ENCODE measurements at regions not wholly inside any gene's neighbourhood (a gene's known extent, or its start where the extent isn't known, plus 50 kb on each side); places are given as distances from the start of the nearest gene placed in this dataset.
"Not testable (repeated sequence)": the region's sequence is repeated elsewhere in the genome, so short reads cannot be mapped to it uniquely, and the experiment has no call there.

DNA sequence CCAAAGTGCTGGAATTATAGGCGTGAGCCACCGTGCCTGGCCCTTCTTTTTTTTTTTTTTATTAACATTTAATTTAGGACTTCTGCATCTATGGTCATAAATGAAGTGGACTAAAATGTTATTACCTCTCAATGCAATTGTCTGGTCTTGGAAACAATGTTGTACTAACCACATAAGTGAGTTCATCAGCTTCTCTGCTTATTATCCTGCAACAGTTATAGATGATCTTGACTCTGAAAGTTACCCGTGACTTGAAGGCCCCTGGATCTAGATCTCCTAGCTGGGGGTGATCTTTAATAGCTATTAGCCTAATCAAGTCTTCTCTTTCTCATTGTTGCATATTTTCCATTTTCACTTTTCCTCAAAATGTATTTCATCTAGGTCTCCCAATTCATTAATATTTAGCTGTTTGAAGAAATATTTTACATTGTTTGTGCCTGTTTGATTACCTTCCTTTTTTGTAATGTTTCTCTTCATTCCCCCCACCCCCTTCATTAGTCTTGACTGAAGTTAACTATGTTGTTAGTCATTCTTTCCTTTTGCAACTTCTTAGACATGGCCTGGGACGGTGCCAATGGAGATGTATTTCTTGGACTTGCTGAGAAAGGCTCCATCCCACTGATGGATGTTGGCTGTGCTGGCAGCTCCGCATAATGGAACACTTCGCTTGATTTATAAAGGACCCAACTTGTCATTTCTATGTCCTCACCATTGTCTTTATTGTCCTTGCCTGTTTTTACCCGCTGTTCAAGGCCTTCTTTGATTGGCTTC is 141.6 kb upstream of the RIOK3 start:
- DNase-seq (ENCODE audit: low spot score), result peak; percentile 91
- intact Hi-C loops (cut with DNase I), result loop anchor here in 1 of 2 donors (5.0 kb wide), 1 partner anchor 66 kb away; no protein-coding TSS in a partner anchor

DNA sequence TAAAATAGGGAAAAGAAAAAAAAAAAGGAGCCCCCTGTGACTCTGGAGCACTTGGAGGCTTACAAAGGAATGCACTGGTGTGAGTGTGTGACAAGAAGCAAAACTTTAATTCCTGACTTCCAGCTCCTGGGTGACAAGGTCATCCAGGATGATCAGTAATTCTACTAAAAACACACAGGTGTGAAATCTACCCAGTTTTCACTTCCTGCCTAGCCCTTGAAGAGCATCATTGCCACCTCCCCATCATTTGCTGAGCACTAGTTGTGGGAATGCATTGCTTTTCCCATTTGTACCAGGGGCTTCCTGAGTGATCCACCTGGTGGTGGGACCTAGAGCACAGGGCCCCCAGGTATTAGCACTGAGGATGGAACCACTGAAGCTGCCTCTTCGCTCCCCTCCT is 139.7 kb upstream of the RIOK3 start:
- intact Hi-C loops (cut with DNase I), result loop anchor here in 1 of 2 donors (5.0 kb wide), 1 partner anchor 64 kb away; no protein-coding TSS in a partner anchor
- no peak for DNase-seq (ENCODE audit: low spot score)

DNA sequence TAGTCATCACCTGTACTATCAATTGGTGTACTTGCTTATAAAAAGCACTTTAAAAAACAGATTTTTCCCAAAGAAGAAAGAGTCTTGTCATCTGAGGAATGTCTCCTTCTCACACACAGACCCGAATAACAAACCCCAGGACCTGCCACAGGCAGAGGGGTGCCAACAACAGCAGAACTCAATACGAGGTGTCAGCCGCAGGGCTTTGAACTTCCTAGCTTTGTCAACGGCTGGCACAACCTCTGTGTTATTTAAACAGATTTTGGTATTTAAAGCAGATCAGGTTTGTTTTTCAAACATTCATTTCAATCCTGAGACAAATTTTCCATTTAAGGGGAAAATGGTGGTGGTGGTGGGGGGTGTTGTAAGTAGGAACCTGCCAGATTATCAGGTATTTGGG is 138.4 kb upstream of the RIOK3 start:
- intact Hi-C loops (cut with DNase I), result loop anchor here in 1 of 2 donors (5.0 kb wide), 1 partner anchor 63 kb away; no protein-coding TSS in a partner anchor
- no peak for DNase-seq (ENCODE audit: low spot score)

DNA sequence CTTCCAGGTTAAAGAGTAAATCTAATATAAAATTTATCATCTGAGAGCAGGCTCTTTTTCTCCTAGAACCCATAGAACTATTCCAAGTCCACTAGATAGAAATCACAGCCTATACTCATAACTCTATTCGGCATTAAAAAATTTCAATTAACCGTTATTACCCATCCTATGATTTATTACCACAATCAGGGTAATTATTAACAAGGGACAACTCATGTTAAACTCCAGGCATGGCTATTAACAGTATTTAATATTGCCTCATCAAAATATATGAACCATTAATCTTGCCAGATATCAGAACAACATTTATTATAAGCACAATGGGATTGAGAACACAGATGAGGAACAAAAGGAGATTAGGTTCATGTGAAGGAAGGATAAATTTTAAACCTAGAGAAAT is 136.8 kb upstream of the RIOK3 start:
- no peak for DNase-seq (ENCODE audit: low spot score)
- intact Hi-C loops (cut with DNase I), result no loop called here

DNA sequence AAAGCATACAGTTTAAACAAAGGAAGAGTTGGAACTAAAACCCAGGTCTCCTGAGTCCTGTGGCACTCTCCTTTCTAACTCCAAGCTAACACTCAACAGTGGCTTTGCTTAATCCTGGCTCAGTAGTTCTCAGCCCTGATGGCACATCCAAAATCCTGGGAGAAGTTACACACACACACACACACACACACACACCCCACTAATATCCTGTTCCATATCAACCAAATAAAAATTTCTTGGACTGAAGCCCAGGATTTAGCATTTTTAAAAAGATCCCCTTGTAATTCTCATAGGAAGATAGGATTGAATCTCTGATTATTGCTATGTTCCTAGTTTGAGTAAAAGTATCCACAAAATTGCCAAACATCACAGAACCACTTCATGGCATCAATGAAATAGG is 136.1 kb upstream of the RIOK3 start:
- intact Hi-C loops (cut with DNase I), result no loop called here
- DNase-seq (ENCODE audit: low spot score), result no peak

DNA sequence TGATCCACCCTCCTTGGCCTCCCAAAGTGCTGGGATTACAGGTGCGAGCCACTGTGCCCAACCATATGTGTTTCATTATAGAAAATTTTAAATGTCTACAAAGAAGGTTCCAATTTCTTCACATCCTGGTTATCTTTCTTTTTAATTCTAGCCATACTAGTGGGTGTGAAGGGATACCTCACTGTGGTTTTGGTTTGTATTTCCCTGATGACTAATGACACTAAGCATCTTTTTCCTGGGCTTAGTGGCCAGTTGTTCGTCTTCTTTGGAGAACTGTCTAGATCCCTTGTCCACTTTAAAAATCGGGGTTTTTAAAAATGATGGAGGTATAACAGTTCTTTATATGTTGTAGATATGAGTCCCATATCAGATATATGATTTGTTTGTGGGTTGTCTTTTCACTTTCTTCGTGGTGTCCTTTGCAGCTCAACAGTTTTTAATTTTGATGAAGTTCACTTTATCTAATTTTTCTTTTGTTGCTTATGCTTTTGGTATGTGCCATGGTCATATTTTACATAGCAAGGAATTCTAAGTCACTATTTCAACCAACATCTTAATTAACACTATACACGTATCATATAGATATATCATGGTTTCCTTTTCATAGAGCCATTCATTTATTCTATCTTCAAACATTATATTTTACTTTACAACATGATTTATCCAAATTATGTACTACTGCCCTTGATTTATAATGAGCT is 135.0 kb upstream of the RIOK3 start:
- intact Hi-C loops (cut with DNase I), result no loop called here
- no peak for DNase-seq (ENCODE audit: low spot score)

DNA sequence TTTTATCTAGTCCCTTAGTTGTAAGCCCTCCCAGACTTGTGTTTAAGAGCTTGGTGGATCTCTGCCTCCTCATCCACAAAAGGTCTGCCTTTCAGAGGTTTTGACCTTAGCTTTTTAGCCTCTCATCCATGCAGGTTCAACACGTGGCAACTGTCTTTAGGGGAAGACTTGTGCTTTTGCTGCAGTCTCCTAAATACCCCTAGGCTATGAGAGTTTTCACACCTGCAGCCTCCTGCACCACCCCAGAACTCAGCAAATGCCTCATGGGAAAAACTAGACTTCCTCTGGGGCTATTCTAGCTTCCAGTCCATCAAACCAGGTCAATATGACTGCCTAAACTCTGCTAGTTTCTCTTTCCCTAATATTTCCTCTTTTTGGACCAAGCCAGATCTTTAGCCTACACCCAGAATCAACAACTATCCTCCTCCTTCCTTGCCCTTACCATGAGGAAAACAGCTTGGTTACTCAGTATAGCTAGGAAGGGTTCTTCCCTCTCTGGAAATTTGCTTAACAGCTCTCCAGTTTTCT is 132.3 kb upstream of the RIOK3 start:
- no peak for DNase-seq (ENCODE audit: low spot score)

DNA sequence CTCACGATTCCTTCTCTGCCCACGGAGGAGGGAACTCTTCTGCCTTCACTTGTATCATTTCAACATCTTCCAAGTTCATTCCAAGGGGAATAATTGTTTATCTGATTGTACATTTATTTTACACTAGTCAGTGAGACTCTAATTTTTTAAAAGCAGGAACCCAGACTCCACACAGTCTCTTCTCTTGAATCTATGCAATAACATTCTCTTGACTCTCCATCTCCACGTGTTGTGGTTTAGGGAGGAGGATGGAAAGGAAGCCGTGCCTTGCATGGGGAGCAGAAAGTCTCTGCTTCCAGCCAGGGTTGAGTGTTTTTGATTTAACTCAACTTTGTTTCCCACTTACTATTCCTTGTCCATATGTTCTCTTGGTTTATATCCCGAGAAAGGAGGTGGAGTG is 131.1 kb upstream of the RIOK3 start:
- DNase-seq (ENCODE audit: low spot score), result no peak
- intact Hi-C loops (cut with DNase I), result loop anchor here in 1 of 2 donors (2.0 to 10.0 kb wide), 2 partner anchors 25 to 1223 kb away; no protein-coding TSS in a partner anchor

More for the DNA sequence above, 132.3 kb upstream of the RIOK3 start:
- intact Hi-C loops (cut with DNase I), result loop anchor here in 1 of 2 donors (10.0 kb wide), 1 partner anchor 1224 kb away; no protein-coding TSS in a partner anchor

DNA sequence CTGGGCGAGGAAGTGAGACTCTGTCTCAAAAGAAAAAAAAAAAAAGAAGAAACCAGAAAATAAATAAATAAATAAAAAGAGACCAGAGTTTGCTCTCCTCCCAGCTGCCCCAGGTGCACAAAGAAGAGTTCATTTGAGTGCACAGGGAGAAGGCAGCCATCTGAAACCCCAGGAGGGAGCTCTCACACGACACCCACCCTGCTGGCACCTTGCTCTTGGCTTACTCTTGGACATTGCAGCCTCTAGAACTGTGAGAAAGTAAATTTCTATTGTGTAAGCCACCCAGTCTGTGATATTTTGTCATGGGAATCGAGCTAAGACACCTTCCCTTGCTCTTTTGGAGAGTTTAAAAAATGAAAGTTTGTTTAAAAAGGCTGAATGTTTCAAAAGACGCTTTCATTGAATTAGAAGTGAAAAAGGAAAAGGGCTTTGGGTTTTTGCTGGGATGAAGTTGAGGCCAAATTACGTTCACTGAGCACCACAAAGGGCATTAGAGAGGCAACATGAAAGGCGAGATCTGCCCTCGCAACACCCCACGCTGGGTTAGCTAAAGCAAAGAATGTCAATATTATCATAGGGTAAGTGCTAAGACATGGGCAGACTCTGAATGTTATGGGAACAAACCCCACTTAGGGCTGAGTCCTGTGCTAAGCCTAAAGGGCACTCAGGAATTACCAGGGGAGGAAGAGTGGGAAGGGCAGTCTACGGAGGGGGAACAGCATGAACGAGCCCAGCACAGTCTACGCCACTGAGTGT is 128.9 kb upstream of the RIOK3 start:
- DNase-seq (ENCODE audit: low spot score), result no peak

DNA sequence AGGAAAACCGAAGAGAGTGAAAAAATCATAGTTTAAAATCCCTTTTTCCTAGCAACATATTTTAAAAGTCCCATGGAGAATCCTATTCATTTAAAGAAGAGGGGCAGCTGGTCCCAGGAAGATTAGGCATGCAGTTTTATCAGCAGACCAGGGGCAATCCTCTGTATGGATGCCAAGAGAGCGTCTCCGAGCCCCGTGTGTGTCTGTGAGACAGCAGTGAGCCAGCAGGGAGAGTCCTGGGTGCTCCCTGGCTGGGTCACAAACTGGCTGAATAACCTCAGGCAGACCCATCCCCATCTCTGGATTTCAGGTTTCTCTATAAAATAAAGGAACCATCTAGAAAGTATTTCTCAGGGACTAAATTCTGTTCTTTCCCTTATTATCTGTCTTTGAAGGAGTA is 128.2 kb upstream of the RIOK3 start:
- no peak for DNase-seq (ENCODE audit: low spot score)

More for the DNA sequence above, 128.9 kb upstream of the RIOK3 start:
- intact Hi-C loops (cut with DNase I), result loop anchor here in 1 of 2 donors (10.0 kb wide), 1 partner anchor 1221 kb away; no protein-coding TSS in a partner anchor

DNA sequence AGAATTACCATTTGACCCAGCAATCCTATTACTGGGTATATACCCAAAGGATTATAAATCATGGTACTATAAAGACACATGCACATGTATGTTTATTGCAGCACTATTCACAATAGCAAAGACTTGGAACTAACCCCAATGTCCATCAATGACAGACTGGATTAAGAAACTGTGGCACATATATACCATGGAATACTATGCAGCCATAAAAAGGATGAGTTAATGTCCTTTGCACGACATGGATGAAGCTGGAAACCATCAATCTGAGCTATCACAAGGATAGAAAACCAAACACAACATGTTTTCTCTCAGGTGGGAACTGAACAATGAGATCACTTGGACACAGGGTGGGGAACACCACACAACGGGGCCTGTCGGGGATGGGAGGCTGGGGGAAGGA is 123.4 kb upstream of the RIOK3 start:
- DNase-seq (ENCODE audit: low spot score), result not testable (repeated sequence)
- intact Hi-C loops (cut with DNase I), result loop anchor here in 1 of 2 donors (10.0 kb wide), 1 partner anchor 1215 kb away; no protein-coding TSS in a partner anchor

More for the DNA sequence above, 128.2 kb upstream of the RIOK3 start:
- intact Hi-C loops (cut with DNase I), result loop anchor here in 1 of 2 donors (10.0 kb wide), 1 partner anchor 1220 kb away; no protein-coding TSS in a partner anchor

DNA sequence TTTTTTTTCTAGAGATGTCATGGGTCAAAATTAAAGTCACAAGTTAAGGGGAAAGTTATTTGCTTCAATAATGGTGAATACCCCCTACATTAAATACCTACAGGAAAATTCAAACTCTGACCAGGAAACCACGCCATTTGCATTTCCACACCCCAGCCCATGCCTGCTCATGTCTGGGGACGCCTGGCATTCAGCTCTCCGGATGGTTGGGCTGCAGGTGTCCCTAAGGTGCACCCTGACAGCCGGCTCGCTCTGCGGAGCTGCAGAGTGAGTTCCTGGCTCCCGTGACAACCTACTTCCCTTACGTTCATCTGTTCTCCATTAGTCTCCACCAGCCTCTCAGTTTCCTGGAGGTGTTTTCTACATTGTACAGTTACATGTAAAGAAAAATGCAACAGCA is 122.7 kb upstream of the RIOK3 start:
- intact Hi-C loops (cut with DNase I), result no loop called here

DNA sequence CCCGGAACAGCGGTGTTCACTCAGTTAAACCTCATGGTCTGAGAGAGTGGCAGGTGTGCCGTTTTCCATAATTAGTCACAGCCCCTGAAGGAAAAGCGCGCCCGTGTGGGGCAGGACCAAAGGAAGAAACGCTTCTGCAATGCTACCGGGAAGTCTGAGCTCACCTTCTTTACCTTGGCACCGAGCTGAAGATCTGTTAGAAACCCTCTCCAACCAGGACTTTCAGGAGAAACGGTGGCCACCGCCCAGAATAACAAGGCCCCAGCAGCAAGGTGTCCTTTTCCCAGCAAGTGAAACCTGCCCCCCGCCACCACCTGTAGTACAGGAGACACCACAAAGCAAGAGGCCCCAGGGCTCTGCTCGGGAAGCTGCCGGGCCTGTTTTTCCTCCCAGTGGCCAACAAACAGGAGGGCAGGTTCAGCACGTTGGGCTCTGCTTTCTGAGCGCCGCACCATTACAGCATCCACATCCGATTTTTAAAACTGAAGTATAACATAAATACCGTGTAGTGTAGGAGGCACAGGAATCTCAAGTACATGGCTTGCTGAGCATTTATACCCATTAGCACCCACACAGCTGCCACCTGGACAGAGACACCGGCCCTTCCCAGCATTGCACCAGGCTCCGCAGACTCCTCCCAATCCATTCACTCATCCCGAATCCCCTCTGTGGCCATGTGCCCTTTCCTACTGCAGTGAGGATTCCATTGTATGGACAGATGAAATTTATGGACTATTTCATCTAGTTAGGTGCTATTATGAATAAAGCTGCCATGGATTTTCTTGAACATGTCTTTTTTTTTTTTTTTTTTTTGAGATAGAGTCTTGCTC is 121.8 kb upstream of the RIOK3 start:
- intact Hi-C loops (cut with DNase I), result no loop called here
- DNase-seq (ENCODE audit: low spot score), result no peak

More for the DNA sequence above, 122.7 kb upstream of the RIOK3 start:
- DNase-seq (ENCODE audit: low spot score), result no peak

DNA sequence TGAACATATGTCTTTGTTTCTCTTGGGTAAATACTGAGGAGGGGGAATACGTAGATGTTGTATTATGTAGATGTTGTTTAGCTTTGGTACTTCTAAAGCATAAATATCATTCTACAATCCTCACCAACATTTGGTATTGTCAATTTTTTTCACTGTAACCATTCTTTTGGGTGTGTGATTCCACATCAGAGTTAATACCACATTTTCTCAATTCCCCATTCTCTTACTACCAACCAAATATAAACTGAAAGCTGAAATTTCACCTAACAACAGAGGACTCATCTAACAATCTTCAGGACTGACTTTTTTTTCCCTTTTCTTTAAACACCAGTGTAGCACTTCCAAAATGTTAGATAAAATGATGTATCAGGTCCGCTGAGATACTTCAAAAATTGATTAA is 120.7 kb upstream of the RIOK3 start:
- no peak for DNase-seq (ENCODE audit: low spot score)
- intact Hi-C loops (cut with DNase I), result no loop called here

DNA sequence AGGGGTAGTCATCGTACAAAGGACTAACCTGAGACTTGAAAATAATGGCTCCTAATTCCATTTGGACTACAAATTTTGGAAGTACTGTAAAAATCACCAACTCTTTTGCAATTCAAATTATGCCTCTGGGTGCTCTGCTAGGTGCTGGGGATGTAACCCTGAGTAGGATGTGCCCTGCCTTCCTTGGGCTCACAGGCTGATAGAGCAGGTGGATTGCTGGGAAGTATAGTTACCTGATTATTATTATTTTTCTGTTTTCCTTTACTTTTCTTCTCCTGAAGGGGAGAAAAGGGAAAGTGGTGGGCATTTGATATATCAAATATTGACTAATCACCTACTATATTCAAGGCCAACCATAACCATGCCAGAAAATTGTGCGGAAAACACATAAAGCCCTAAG is 119.3 kb upstream of the RIOK3 start:
- no peak for DNase-seq (ENCODE audit: low spot score)
- intact Hi-C loops (cut with DNase I), result no loop called here

DNA sequence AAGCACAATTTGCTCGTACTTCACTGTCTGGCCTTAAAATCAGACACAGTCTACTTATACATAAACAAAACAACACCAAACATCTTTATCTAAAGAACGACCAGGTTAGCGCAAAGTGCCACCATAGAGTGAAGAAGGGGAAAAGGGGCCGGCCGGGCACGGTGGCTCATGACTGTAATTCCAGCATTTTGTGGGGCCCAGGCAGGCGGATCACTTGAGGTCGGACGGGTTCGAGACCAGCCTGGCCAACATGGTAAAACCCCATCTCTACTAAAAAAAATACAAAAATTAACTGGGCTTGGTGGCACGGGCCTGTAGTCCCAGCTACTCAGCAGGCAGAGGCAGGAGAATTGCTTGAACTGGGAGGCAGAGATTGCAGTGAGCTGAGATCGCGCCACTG is 118.5 kb upstream of the RIOK3 start:
- DNase-seq (ENCODE audit: low spot score), result no peak
- intact Hi-C loops (cut with DNase I), result no loop called here

DNA sequence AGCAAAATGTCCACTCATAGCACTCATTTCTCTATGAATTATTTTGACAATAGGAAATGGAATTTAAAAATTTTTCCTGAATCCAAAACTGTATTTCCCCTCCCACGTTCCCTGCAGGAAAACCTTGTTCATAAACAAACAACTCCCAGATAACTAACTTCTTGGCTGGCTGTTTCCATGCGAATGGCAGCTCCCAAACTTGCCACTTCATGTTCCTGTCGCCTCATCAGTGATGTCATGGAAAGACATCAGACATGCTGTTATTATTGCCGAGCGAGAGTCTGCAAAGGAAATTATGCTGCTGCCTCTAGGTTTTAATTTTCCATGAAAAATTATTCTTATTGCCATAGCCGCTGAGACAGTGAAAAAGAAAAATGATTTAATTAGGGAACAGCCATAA is 117.0 kb upstream of the RIOK3 start:
- intact Hi-C loops (cut with DNase I), result no loop called here
- no peak for DNase-seq (ENCODE audit: low spot score)
